B cell (primary cell): ENCODE measurements at regions not wholly inside any gene's neighbourhood (a gene's known extent, or its start where the extent isn't known, plus 50 kb on each side); places are given as distances from the start of the nearest gene placed in this dataset.

Experiments used
- ATAC-seq: fragments of 200-7000 bp; cut with Tn5 transposase; one replicate; pipeline ENCODE4 v1.10.0; 2021; ENCODE audit warnings: low read depth, mild to moderate bottlenecking, moderate number of reproducible peaks, moderate library complexity
- CTCF ChIA-PET: fragments of 350-600 bp; sonication (Branson Sonifier 250); formaldehyde crosslinking; loops from one replicate; lab custom pipeline; 2021; ENCODE audit warnings: antibody characterized with exemption, inconsistent platforms; lab: Charles Lee
- POLR2A ChIA-PET: fragments of 350-600 bp; sonication (Branson Sonifier 250); formaldehyde crosslinking; loops from one replicate; lab custom pipeline; 2021; ENCODE audit warnings: antibody characterized with exemption; lab: Charles Lee
- DNase-seq: peaks from one replicate; pipeline ENCODE4 v3.0.0; 2013
- H2AFZ ChIP-seq: 2 replicates; pipeline ENCODE4 v1.6.1; 2012; ENCODE audit warnings: mild to moderate bottlenecking, low read depth, low read length; ENCODE audit not compliant: insufficient read depth, poor library complexity, severe bottlenecking
- H3K27ac ChIP-seq, 2 donors: 1 replicate in 1 of 2; 2 replicates in 1 of 2; pipeline ENCODE4 v1.5.1; 2012 to 2013; ENCODE audit warnings: low read length in 2 of 2, mild to moderate bottlenecking in 2 of 2, moderate library complexity in 1 of 2
- H3K27me3 ChIP-seq, 4 experiments: fragments of 200-600 bp in 1 of 4; sonication (generic) in 1 of 4; replicated peaks in 1 of 4; 1 replicate in 2 of 4; 2 replicates in 2 of 4; pipeline versions ENCODE4 v1.6.1 to v1.7.0; 2013 to 2016; ENCODE audit warnings: low read length in 3 of 4, mild to moderate bottlenecking in 2 of 4, mixed read lengths in 1 of 4, moderate library complexity in 1 of 4; ENCODE audit not compliant: insufficient read depth in 4 of 4, control insufficient read depth in 3 of 4; ENCODE audit errors: control extremely low read depth in 1 of 4
- H3K36me3 ChIP-seq, 2 experiments: replicated peaks in 1 of 2; 1 replicate in 1 of 2; 2 replicates in 1 of 2; pipeline versions ENCODE4 v1.6.1 to v1.7.1; 2013; ENCODE audit warnings: low read length in 1 of 2; ENCODE audit not compliant: insufficient read depth in 2 of 2, control insufficient read depth in 1 of 2; ENCODE audit errors: control extremely low read depth in 1 of 2, extremely low read depth in 1 of 2
- H3K4me1 ChIP-seq, 2 donors: fragments of 200-600 bp in 1 of 2; sonication (generic) in 1 of 2; 1 replicate in 1 of 2; 2 replicates in 1 of 2; pipeline versions ENCODE4 v1.5.1 to v1.6.1; 2013 to 2017; ENCODE audit warnings: low read length in 2 of 2; ENCODE audit not compliant: control insufficient read depth in 2 of 2, insufficient read depth in 2 of 2
- H3K4me2 ChIP-seq: replicated peaks from 2 replicates; pipeline ENCODE3; 2012; ENCODE audit warnings: mild to moderate bottlenecking, low read depth, low read length; ENCODE audit not compliant: poor library complexity, severe bottlenecking
- H3K4me3 ChIP-seq, 5 experiments: fragments of 200-600 bp in 1 of 5; sonication (generic) in 1 of 5; 1 replicate in 3 of 5; 2 replicates in 2 of 5; pipeline versions ENCODE4 v1.5.1 to v1.7.0; 2011 to 2016; ENCODE audit warnings: low read length in 4 of 5, mild to moderate bottlenecking in 4 of 5, low read depth in 2 of 5, control low read depth in 1 of 5, moderate library complexity in 1 of 5; ENCODE audit not compliant: insufficient read depth in 1 of 5; ENCODE audit errors: control extremely low read depth in 1 of 5, extremely low read depth in 1 of 5
- H3K79me2 ChIP-seq: fragments of 200-600 bp; sonication (generic); one replicate; pipeline ENCODE4 v1.6.0; 2016; ENCODE audit warnings: low read length; ENCODE audit not compliant: control insufficient read depth, insufficient read depth
- H3K9ac ChIP-seq: fragments of 200-600 bp; sonication (generic); 2 replicates; pipeline ENCODE4 v1.6.1; 2017; ENCODE audit warnings: mild to moderate bottlenecking, low read length, moderate library complexity
- H3K9me3 ChIP-seq, 3 donors: one replicate each; pipeline versions ENCODE4 v1.6.1 to v1.7.1; 2013; ENCODE audit warnings: low read length in 2 of 3; ENCODE audit not compliant: control insufficient read depth in 2 of 3, insufficient read depth in 1 of 3; ENCODE audit errors: control extremely low read depth in 1 of 3
- H4K20me1 ChIP-seq: 2 replicates; pipeline ENCODE4 v1.6.0; 2012; ENCODE audit warnings: mild to moderate bottlenecking, low read length; ENCODE audit not compliant: insufficient read depth, control insufficient read depth, poor library complexity, severe bottlenecking
- H3K27ac Mint-ChIP-seq: one replicate; pipeline ENCODE4 v1.8.0; 2021; ENCODE audit warnings: mixed read lengths
- H3K27me3 Mint-ChIP-seq: one replicate; pipeline ENCODE4 v1.8.0; 2021; ENCODE audit warnings: mixed read lengths
- H3K4me1 Mint-ChIP-seq: one replicate; pipeline ENCODE4 v1.8.0; 2021; ENCODE audit warnings: mixed read lengths
- H3K4me3 Mint-ChIP-seq: one replicate; pipeline ENCODE4 v1.8.0; 2021; ENCODE audit warnings: mixed read lengths
- H3K9me3 Mint-ChIP-seq: one replicate; pipeline ENCODE4 v1.8.0; 2022; ENCODE audit warnings: mixed read lengths; ENCODE audit not compliant: insufficient read depth
- CTCF ChIP-seq: fragments of 200-600 bp; IDR thresholded peaks from one replicate; pipeline ENCODE4 v1.8.0; 2022; ENCODE audit warnings: antibody characterized with exemption, mild to moderate bottlenecking
- EZH2 ChIP-seq: IDR thresholded peaks from 2 replicates; pipeline ENCODE4 v1.6.1; 2012; ENCODE audit warnings: borderline replicate concordance, low read depth, mild to moderate bottlenecking, moderate library complexity, low read length; ENCODE audit not compliant: insufficient read depth, poor library complexity, severe bottlenecking
- WGBS: methylation state at CpG from one replicate; pipeline ENCODE4 v1.1.5; 2013; ENCODE audit warnings: missing lambda C conversion rate; ENCODE audit not compliant: insufficient coverage; 5-methylcytosine and 5-hydroxymethylcytosine counted together
- intact Hi-C: fragments of 100-400 bp; cut with micrococcal nuclease; formaldehyde crosslinking; loops from one replicate; pipeline ENCODE4 v1.10.0; 2022

GRCh38 chr5:84961193-84961592 is 576.5 kb upstream of the EDIL3 start:
- H3K9me3 ChIP-seq, result peaks cover 0 to 19% (median 2%) of the 10 kb centered on the region in 3 donors
- H3K4me3 ChIP-seq, result no peak overlapping the region
- H3K36me3 ChIP-seq, result no peaks in the 10 kb centered on the region
- H2AFZ ChIP-seq, result no peak overlapping the region
- no peaks in the 10 kb centered on the region for H4K20me1 ChIP-seq
- WGBS, result 96% methylated on average over 7 of the region's 9 CpGs
- Mint-ChIP-seq H3K4me3 (no peak overlapping the region), H3K4me1 (no peaks in the 10 kb centered on the region), H3K9me3 (peaks cover 5% of the 10 kb centered on the region), H3K27me3 (no peaks in the 10 kb centered on the region), H3K27ac (no peak overlapping the region)
- no peaks in the 10 kb centered on the region for H3K27me3 ChIP-seq
- DNase-seq, result no peak
- H3K79me2 ChIP-seq, result no peaks in the 10 kb centered on the region
- POLR2A ChIA-PET, result no interaction called here
- H3K27ac ChIP-seq, result no peak overlapping the region
- H3K4me2 ChIP-seq, result no peak overlapping the region
- intact Hi-C loops, result no loop called here
- TF ChIP-seq CTCF (no peak), EZH2 (no peak)
- no peak for ATAC-seq
- H3K4me1 ChIP-seq, result no peaks in the 10 kb centered on the region
- CTCF ChIA-PET, result no interaction called here
- H3K9ac ChIP-seq, result no peak overlapping the region

GRCh38 chr5:84961903-84962302 is 577.2 kb upstream of the EDIL3 start:
- Histone ChIP-seq H3K9ac (no peak overlapping the region), H3K4me3 (no peak overlapping the region), H3K36me3 (no peaks in the 10 kb centered on the region), H3K27me3 (no peaks in the 10 kb centered on the region), H3K4me2 (no peak overlapping the region), H3K79me2 (no peaks in the 10 kb centered on the region), H2AFZ (no peak overlapping the region), H3K9me3 (peaks cover 0 to 19% (median 2%) of the 10 kb centered on the region in 3 donors), H3K27ac (no peak overlapping the region), H3K4me1 (no peaks in the 10 kb centered on the region), H4K20me1 (no peaks in the 10 kb centered on the region)
- no peaks in the 10 kb centered on the region for H3K4me1 Mint-ChIP-seq
- peaks cover 5% of the 10 kb centered on the region for H3K9me3 Mint-ChIP-seq
- intact Hi-C loops, result no loop called here
- no peak for TF ChIP-seq CTCF
- no peak for TF ChIP-seq EZH2
- no peak overlapping the region for H3K27ac Mint-ChIP-seq
- no peak for ATAC-seq
- 74% methylated on average over 3 of the region's 3 CpGs for WGBS
- no peaks in the 10 kb centered on the region for H3K27me3 Mint-ChIP-seq
- ChIA-PET POLR2A (no interaction called here), CTCF (no interaction called here)
- no peak for DNase-seq
- no peak overlapping the region for H3K4me3 Mint-ChIP-seq
